AG04450 (cell line): ENCODE measurements at regions not wholly inside any gene's neighbourhood (a gene's known extent, or its start where the extent isn't known, plus 50 kb on each side); places are given as distances from the start of the nearest gene placed in this dataset.
A peak's percentile ranks its signal among the peaks of the same experiment; 100 is the strongest.

ENCODE experiments used
- CTCF ChIA-PET: fragments of 300-600, 350-600 bp; formaldehyde crosslinking; extraction: SDS; loops from one replicate; lab custom pipeline; 2022; ENCODE audit warnings: antibody characterized with exemption, inconsistent platforms; lab: Charles Lee
- POLR2A ChIA-PET: fragments of 350-600 bp; formaldehyde crosslinking; extraction: SDS; loops from one replicate; lab custom pipeline; 2021; ENCODE audit warnings: antibody characterized with exemption, inconsistent platforms; lab: Yijun Ruan, JAX
- DNase-seq: peaks from one replicate; pipeline ENCODE4 v3.0.0-alpha.2; 2011; ENCODE audit warnings: low read depth, low spot score
- H3K27ac ChIP-seq: one replicate; pipeline ENCODE4 v1.5.1; 2012; ENCODE audit warnings: low read depth, low read length, control low read depth
- H3K27me3 ChIP-seq: one replicate; pipeline ENCODE4 v1.6.0; 2012; ENCODE audit warnings: low read length; ENCODE audit not compliant: control insufficient read depth, insufficient read depth
- H3K4me3 ChIP-seq: 2 replicates; pipeline ENCODE4 v1.5.1; 2011; ENCODE audit warnings: mild to moderate bottlenecking, low read depth, low read length, control low read depth
- H3K9me3 ChIP-seq: 2 replicates; pipeline ENCODE4 v1.5.1; 2012; ENCODE audit warnings: low read length; ENCODE audit not compliant: control insufficient read depth, insufficient read depth
- CTCF ChIP-seq: IDR thresholded peaks from 2 replicates; pipeline ENCODE4 v1.5.1; 2011; ENCODE audit warnings: low read depth, low read length, control low read depth, inconsistent platforms

- DNase-seq, result no peak
- Histone ChIP-seq H3K4me3 (no peak overlapping the region), H3K27me3 (no peaks in the 10 kb centered on the region), H3K27ac (no peak overlapping the region), H3K9me3 (no peaks in the 10 kb centered on the region; the same call in 1 of the 2 replicates)
- ChIA-PET CTCF (interaction anchor here (0.6 to 5.5 kb wide), 8 partner anchors 15 to 450 kb away, joined by 3 to 83 read pairs (median 3); no protein-coding TSS in a partner anchor), POLR2A (no interaction called here)
- TF ChIP-seq CTCF, result no peak
These were observed 77.1 kb upstream of the WASF3 start for GRCh38 chr13:26480246-26480855.

GRCh38 chr13:26482451-26483197 is 74.9 kb upstream of the WASF3 start:
- Histone ChIP-seq H3K27me3 (peaks cover 1% of the 10 kb centered on the region), H3K27ac (no peak overlapping the region), H3K4me3 (no peak overlapping the region), H3K9me3 (no peaks in the 10 kb centered on the region)
- POLR2A ChIA-PET, result no interaction called here
- DNase-seq, result no peak
- CTCF ChIA-PET, result interaction anchor here (0.6 to 5.5 kb wide), 37 partner anchors 8 to 1857 kb away, joined by 3 to 83 read pairs (median 4); no protein-coding TSS in a partner anchor
- TF ChIP-seq CTCF, result peak; percentile 96

- no peaks in the 10 kb centered on the region for H3K9me3 ChIP-seq
- TF ChIP-seq CTCF, result no peak
- H3K4me3 ChIP-seq, result no peak overlapping the region
- DNase-seq, result no peak
- ChIA-PET POLR2A (no interaction called here), CTCF (interaction anchor here (0.6 to 5.5 kb wide), 21 partner anchors 9 to 900 kb away, joined by 3 to 83 read pairs (median 4); no protein-coding TSS in a partner anchor)
- H3K27me3 ChIP-seq, result peaks cover 3% of the 10 kb centered on the region
- no peak overlapping the region for H3K27ac ChIP-seq
These were observed 73.9 kb upstream of the WASF3 start for GRCh38 chr13:26483546-26483945.

- ChIA-PET CTCF (interaction anchor here (1.4 to 5.5 kb wide), 4 partner anchors 11 to 299 kb away, joined by 3 to 83 read pairs (median 37); no protein-coding TSS in a partner anchor), POLR2A (no interaction called here)
- no peak for TF ChIP-seq CTCF
- H3K4me3 ChIP-seq, result no peak overlapping the region
- no peaks in the 10 kb centered on the region for H3K9me3 ChIP-seq
- peaks cover 6% of the 10 kb centered on the region for H3K27me3 ChIP-seq
- no peak overlapping the region for H3K27ac ChIP-seq
- no peak for DNase-seq
These were observed 73.3 kb upstream of the WASF3 start for GRCh38 chr13:26484196-26484595.

GRCh38 chr13:26485288-26485687 is 72.2 kb upstream of the WASF3 start:
- POLR2A ChIA-PET, result no interaction called here
- no peak for TF ChIP-seq CTCF
- no peak for DNase-seq
- H3K27ac ChIP-seq, result no peak overlapping the region
- no peak overlapping the region for H3K4me3 ChIP-seq
- peaks cover 12% of the 10 kb centered on the region for H3K27me3 ChIP-seq
- CTCF ChIA-PET, result interaction anchor here (1.2 to 2.8 kb wide), 4 partner anchors 9 to 300 kb away, joined by 4 to 13 read pairs (median 8); no protein-coding TSS in a partner anchor
- H3K9me3 ChIP-seq, result no peaks in the 10 kb centered on the region
